H9 (cell line): ENCODE measurements at regions not wholly inside any gene's neighbourhood (a gene's known extent, or its start where the extent isn't known, plus 50 kb on each side); places are given as distances from the start of the nearest gene placed in this dataset.

Source experiments
- DNase-seq: peaks from one replicate; pipeline ENCODE4 v3.0.0-alpha.2; 2017
- H2AFZ ChIP-seq: one replicate; pipeline ENCODE4 v1.6.1; 2013; ENCODE audit warnings: mild to moderate bottlenecking, low read length, control low read depth, moderate library complexity
- H2AK5ac ChIP-seq: 2 replicates; pipeline ENCODE4 v1.6.1; 2013; ENCODE audit warnings: low read length, control low read depth, mixed read lengths; ENCODE audit not compliant: insufficient read length
- H2BK120ac ChIP-seq: one replicate; pipeline ENCODE4 v1.6.1; 2013; ENCODE audit warnings: low read depth, mild to moderate bottlenecking, low read length, control low read depth, inconsistent platforms; ENCODE audit not compliant: poor library complexity, severe bottlenecking
- H2BK12ac ChIP-seq: 2 replicates; pipeline ENCODE4 v1.6.1; 2013; ENCODE audit warnings: low read length, control low read depth, mixed read lengths, low read depth; ENCODE audit not compliant: insufficient read length
- H2BK15ac ChIP-seq: 2 replicates; pipeline ENCODE4 v1.6.1; 2013; ENCODE audit warnings: low read depth, low read length, control low read depth
- H2BK20ac ChIP-seq: one replicate; pipeline ENCODE4 v1.6.1; 2013; ENCODE audit warnings: low read depth, mild to moderate bottlenecking, low read length, control low read depth, inconsistent platforms; ENCODE audit not compliant: poor library complexity, severe bottlenecking
- H2BK5ac ChIP-seq: 2 replicates; pipeline ENCODE4 v1.6.1; 2013; ENCODE audit warnings: low read length, control low read depth, mixed read lengths; ENCODE audit not compliant: insufficient read length
- H3K14ac ChIP-seq: 2 replicates; pipeline ENCODE4 v1.6.1; 2013; ENCODE audit warnings: low read length, control low read depth; ENCODE audit not compliant: insufficient read depth
- H3K18ac ChIP-seq: 2 replicates; pipeline ENCODE4 v1.6.1; 2013; ENCODE audit warnings: low read depth, mild to moderate bottlenecking, mixed read lengths, low read length, control low read depth; ENCODE audit not compliant: insufficient read length
- H3K23ac ChIP-seq: 2 replicates; pipeline ENCODE4 v1.6.1; 2013; ENCODE audit warnings: low read length, control low read depth, mixed read lengths, low read depth; ENCODE audit not compliant: insufficient read length
- H3K23me2 ChIP-seq: 2 replicates; pipeline ENCODE4 v1.6.1; 2013; ENCODE audit warnings: low read depth, mild to moderate bottlenecking, mixed read lengths, low read length, control low read depth; ENCODE audit not compliant: insufficient read length, poor library complexity, severe bottlenecking
- H3K27ac ChIP-seq: 2 replicates; pipeline ENCODE4 v1.5.1; 2013; ENCODE audit warnings: low read length, control low read depth, mixed read lengths, low read depth; ENCODE audit not compliant: insufficient read length
- H3K27me3 ChIP-seq: 2 replicates; pipeline ENCODE4 v1.6.1; 2013; ENCODE audit warnings: low read length, control low read depth, inconsistent platforms; ENCODE audit not compliant: insufficient read depth
- H3K4ac ChIP-seq: 2 replicates; pipeline ENCODE4 v1.6.1; 2013; ENCODE audit warnings: low read depth, mild to moderate bottlenecking, control low read depth, inconsistent platforms, low read length, moderate library complexity
- H3K4me1 ChIP-seq: 2 replicates; pipeline ENCODE4 v1.6.1; 2013; ENCODE audit warnings: low read length, control low read depth, inconsistent platforms; ENCODE audit not compliant: insufficient read depth
- H3K4me2 ChIP-seq: 2 replicates; pipeline ENCODE4 v1.6.1; 2013; ENCODE audit warnings: low read length, control low read depth, mixed read lengths; ENCODE audit not compliant: insufficient read length, insufficient read depth
- H3K56ac ChIP-seq: 2 replicates; pipeline ENCODE4 v1.6.1; 2013; ENCODE audit warnings: low read depth, mild to moderate bottlenecking, mixed read lengths, low read length, control low read depth; ENCODE audit not compliant: insufficient read length
- H3K79me1 ChIP-seq: 2 replicates; pipeline ENCODE4 v1.6.1; 2013; ENCODE audit warnings: low read depth, mild to moderate bottlenecking, moderate library complexity, low read length, control low read depth, inconsistent platforms; ENCODE audit not compliant: insufficient read depth, poor library complexity, severe bottlenecking
- H3K79me2 ChIP-seq: 2 replicates; pipeline ENCODE4 v1.6.1; 2013; ENCODE audit warnings: low read length, control low read depth, inconsistent platforms; ENCODE audit not compliant: insufficient read depth
- H3K9ac ChIP-seq: 2 replicates; pipeline ENCODE4 v1.6.1; 2013; ENCODE audit warnings: low read length, control low read depth, mixed read lengths; ENCODE audit not compliant: insufficient read length; ENCODE audit errors: extremely low read depth
- H3K9me3 ChIP-seq: one replicate; pipeline ENCODE4 v1.6.1; 2013; ENCODE audit warnings: low read depth, low read length, inconsistent platforms; ENCODE audit not compliant: control insufficient read depth
- H3T11ph ChIP-seq: one replicate; pipeline ENCODE4 v1.6.1; 2013; ENCODE audit warnings: mild to moderate bottlenecking, low read length, control low read depth, inconsistent platforms
- H4K20me1 ChIP-seq: one replicate; pipeline ENCODE4 v1.6.1; 2013; ENCODE audit not compliant: control insufficient read depth, insufficient read length, insufficient read depth
- H4K5ac ChIP-seq: 2 replicates; pipeline ENCODE4 v1.6.1; 2013; ENCODE audit warnings: low read depth, mild to moderate bottlenecking, mixed read lengths, low read length, control low read depth; ENCODE audit not compliant: insufficient read length
- H4K8ac ChIP-seq: replicated peaks from 2 replicates; pipeline ENCODE4 v1.6.1; 2013; ENCODE audit warnings: low read length, control low read depth, mixed read lengths, low read depth; ENCODE audit not compliant: insufficient read length
- H4K91ac ChIP-seq: 2 replicates; pipeline ENCODE4 v1.6.1; 2013; ENCODE audit warnings: low read depth, mild to moderate bottlenecking, moderate library complexity, mixed read lengths, low read length, control low read depth; ENCODE audit not compliant: insufficient read length
- H3K27ac Mint-ChIP-seq, 3 experiments: 2 replicates in 2 of 3; 3 replicates in 1 of 3; pipeline ENCODE4 v1.8.0; 2020 to 2021; ENCODE audit warnings: mixed read lengths in 3 of 3, mild to moderate bottlenecking in 1 of 3, moderate library complexity in 1 of 3
- H3K27me3 Mint-ChIP-seq: 2 replicates; pipeline ENCODE4 v1.8.0; 2021; ENCODE audit warnings: low read depth, mild to moderate bottlenecking, moderate library complexity, mixed read lengths
- H3K36me3 Mint-ChIP-seq, 3 experiments: 2 replicates in 2 of 3; 3 replicates in 1 of 3; pipeline ENCODE4 v1.8.0; 2020 to 2021; ENCODE audit warnings: low read depth in 3 of 3, mixed read lengths in 3 of 3; ENCODE audit not compliant: insufficient read depth in 1 of 3
- H3K4me1 Mint-ChIP-seq, 2 experiments: 2 replicates each; pipeline ENCODE4 v1.8.0; 2020; ENCODE audit warnings: mixed read lengths in 2 of 2
- H3K4me3 Mint-ChIP-seq, 2 experiments: 2 replicates in 1 of 2; 3 replicates in 1 of 2; pipeline ENCODE4 v1.8.0; 2020 to 2021; ENCODE audit warnings: mild to moderate bottlenecking in 2 of 2, mixed read lengths in 2 of 2, moderate library complexity in 1 of 2
- H3K9me3 Mint-ChIP-seq, 2 experiments: 2 replicates in 1 of 2; 3 replicates in 1 of 2; pipeline ENCODE4 v1.8.0; 2020; ENCODE audit warnings: mild to moderate bottlenecking in 2 of 2, mixed read lengths in 2 of 2, moderate library complexity in 1 of 2
- WGBS: extraction: QIAGEN DNeasy Blood & Tissue Kit; methylation state at CpG from one replicate; pipeline ENCODE4 v1.1.7; 2013; ENCODE audit warnings: missing lambda C conversion rate, low lambda C conversion rate, mixed read lengths; ENCODE audit not compliant: insufficient read length; ENCODE audit errors: extremely low coverage; 5-methylcytosine and 5-hydroxymethylcytosine counted together
- TF ChIP-seq, protein P1 (sequence below): fragments of 200-600 bp; sonication (generic); conservative IDR thresholded peaks from 3 replicates; pipeline ENCODE4 v1.8.0; 2021; ENCODE audit warnings: antibody characterized with exemption, mild to moderate bottlenecking

DNA sequence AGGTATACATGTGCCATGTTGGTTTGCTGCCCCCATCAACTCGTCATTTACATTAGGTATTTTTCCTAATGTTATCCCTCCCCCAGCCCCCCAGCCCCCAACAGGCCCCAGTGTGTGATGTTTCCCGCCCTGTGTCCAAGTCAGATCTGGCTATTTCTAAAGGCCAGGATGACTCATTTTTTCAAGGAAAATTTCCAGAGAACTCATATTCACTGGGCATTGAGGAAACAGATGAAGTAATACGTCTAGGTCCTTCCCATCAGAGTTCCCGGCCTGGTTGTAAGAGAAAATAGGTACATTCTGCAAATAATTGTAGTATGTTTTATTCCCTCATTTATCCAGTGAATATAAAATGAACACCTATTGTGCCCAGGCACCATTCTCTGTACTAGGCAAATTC lies 345.2 kb downstream of the BCL11B start:
- H2AFZ ChIP-seq: no peak overlapping the region
- H3K9ac ChIP-seq: no peak overlapping the region
- H3K4me2 ChIP-seq: no peak overlapping the region
- H4K5ac ChIP-seq: no peak overlapping the region
- no peak overlapping the region for H3K18ac ChIP-seq
- Mint-ChIP-seq H3K36me3 (no peaks in the 10 kb centered on the region), H3K27ac (no peak overlapping the region), H3K27me3 (peaks cover 2% of the 10 kb centered on the region; the same call in 1 of the 2 replicates), H3K9me3 (no peaks in the 10 kb centered on the region; a peak in 2 of 5 replicates), H3K4me3 (no peak overlapping the region), H3K4me1 (peaks cover 5 to 6% of the 10 kb centered on the region in 2 experiments)
- H2BK12ac ChIP-seq: no peak overlapping the region
- H4K8ac ChIP-seq: no peak overlapping the region
- no peaks in the 10 kb centered on the region for H3K79me2 ChIP-seq
- no peak overlapping the region for H3K23ac ChIP-seq
- H2BK120ac ChIP-seq: no peak overlapping the region
- H2BK5ac ChIP-seq: no peak overlapping the region
- no peak overlapping the region for H3K4ac ChIP-seq
- H4K91ac ChIP-seq: no peak overlapping the region
- no peaks in the 10 kb centered on the region for H4K20me1 ChIP-seq
- H3K4me1 ChIP-seq: no peaks in the 10 kb centered on the region
- H3K56ac ChIP-seq: no peak overlapping the region
- H3T11ph ChIP-seq: no peak overlapping the region
- no peaks in the 10 kb centered on the region for H3K79me1 ChIP-seq
- H3K27ac ChIP-seq: no peak overlapping the region
- no CpG with 5 or more reads among the region's 4 CpGs for WGBS
- TF ChIP-seq, protein P1, sequence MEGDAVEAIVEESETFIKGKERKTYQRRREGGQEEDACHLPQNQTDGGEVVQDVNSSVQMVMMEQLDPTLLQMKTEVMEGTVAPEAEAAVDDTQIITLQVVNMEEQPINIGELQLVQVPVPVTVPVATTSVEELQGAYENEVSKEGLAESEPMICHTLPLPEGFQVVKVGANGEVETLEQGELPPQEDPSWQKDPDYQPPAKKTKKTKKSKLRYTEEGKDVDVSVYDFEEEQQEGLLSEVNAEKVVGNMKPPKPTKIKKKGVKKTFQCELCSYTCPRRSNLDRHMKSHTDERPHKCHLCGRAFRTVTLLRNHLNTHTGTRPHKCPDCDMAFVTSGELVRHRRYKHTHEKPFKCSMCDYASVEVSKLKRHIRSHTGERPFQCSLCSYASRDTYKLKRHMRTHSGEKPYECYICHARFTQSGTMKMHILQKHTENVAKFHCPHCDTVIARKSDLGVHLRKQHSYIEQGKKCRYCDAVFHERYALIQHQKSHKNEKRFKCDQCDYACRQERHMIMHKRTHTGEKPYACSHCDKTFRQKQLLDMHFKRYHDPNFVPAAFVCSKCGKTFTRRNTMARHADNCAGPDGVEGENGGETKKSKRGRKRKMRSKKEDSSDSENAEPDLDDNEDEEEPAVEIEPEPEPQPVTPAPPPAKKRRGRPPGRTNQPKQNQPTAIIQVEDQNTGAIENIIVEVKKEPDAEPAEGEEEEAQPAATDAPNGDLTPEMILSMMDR: no peak
- H2AK5ac ChIP-seq: no peak overlapping the region
- H3K9me3 ChIP-seq: no peaks in the 10 kb centered on the region
- H3K14ac ChIP-seq: no peak overlapping the region
- H2BK15ac ChIP-seq: no peak overlapping the region
- H3K23me2 ChIP-seq: no peaks in the 10 kb centered on the region
- no peak for DNase-seq
- no peak overlapping the region for H2BK20ac ChIP-seq
- no peaks in the 10 kb centered on the region for H3K27me3 ChIP-seq
